K562 (cell line): ENCODE measurements at regions not wholly inside any gene's neighbourhood (a gene's known extent, or its start where the extent isn't known, plus 50 kb on each side); places are given as distances from the start of the nearest gene placed in this dataset.

Experiments
- ARHGAP35 ChIP-seq: fragments of 450-650 bp; IDR thresholded peaks from 2 replicates; pipeline ENCODE4 v1.6.1; 2018; ENCODE audit not compliant: partially characterized antibody
- E2F8 ChIP-seq: fragments of 450-650 bp; IDR thresholded peaks from 2 replicates; pipeline ENCODE4 v1.7.1; 2018; ENCODE audit warnings: mild to moderate bottlenecking, low read depth; ENCODE audit not compliant: partially characterized antibody
- HNRNPLL ChIP-seq: fragments of 200-400 bp; formaldehyde crosslinking; IDR thresholded peaks from 2 replicates; pipeline ENCODE4 v1.6.1; 2017; ENCODE audit warnings: low read length, low read depth, mild to moderate bottlenecking; ENCODE audit not compliant: poor library complexity, severe bottlenecking
- L3MBTL2 ChIP-seq: fragments of 450-650 bp; IDR thresholded peaks from 2 replicates; pipeline ENCODE4 v1.6.1; 2016; ENCODE audit warnings: mild to moderate bottlenecking, moderate library complexity
- MCM3 ChIP-seq: fragments of 450-650 bp; IDR thresholded peaks from 2 replicates; pipeline ENCODE4 v1.6.1; 2016
- MYNN ChIP-seq, 2 experiments: sonication (generic); formaldehyde crosslinking in 1 of 2; IDR thresholded peaks; 2 replicates each; pipeline versions ENCODE4 v1.5.0 to v1.6.1; 2016 to 2020; ENCODE audit warnings: antibody characterized with exemption in 1 of 2, missing genetic modification reagents in 1 of 2
- NFIC ChIP-seq: fragments of 450-650 bp; IDR thresholded peaks from 2 replicates; pipeline ENCODE4 v1.6.1; 2017; ENCODE audit warnings: mild to moderate bottlenecking, inconsistent platforms
- NKRF ChIP-seq: fragments of 450-650 bp; IDR thresholded peaks from 2 replicates; pipeline ENCODE4 v1.6.1; 2016; ENCODE audit warnings: borderline replicate concordance
- PML ChIP-seq: IDR thresholded peaks from 2 replicates; pipeline ENCODE4 v1.6.1; 2012; ENCODE audit warnings: low read length, inconsistent platforms
- STAT5A ChIP-seq: IDR thresholded peaks from 2 replicates; pipeline ENCODE4 v1.6.1; 2012; ENCODE audit warnings: low read length, inconsistent platforms, borderline replicate concordance
- THRAP3 ChIP-seq: fragments of 450-650 bp; IDR thresholded peaks from 2 replicates; pipeline ENCODE4 v1.6.1; 2016; ENCODE audit warnings: mild to moderate bottlenecking, inconsistent platforms, borderline replicate concordance
- ZNF280A ChIP-seq: fragments of 450-650 bp; IDR thresholded peaks from 2 replicates; pipeline ENCODE4 v1.6.1; 2018; ENCODE audit warnings: mild to moderate bottlenecking, low read depth; ENCODE audit not compliant: partially characterized antibody
- ZNF512 ChIP-seq: IDR thresholded peaks from 2 replicates; pipeline ENCODE4 v1.6.1; 2016; ENCODE audit warnings: missing genetic modification characterization, missing compliant biosample characterization
- TF ChIP-seq, protein P1 (sequence below), 3 experiments: fragments of 200-800 bp in 1 of 3; fragments of 250-450 bp in 1 of 3; fragments of 450-650 bp in 1 of 3; sonication (Bioruptor Pico) in 1 of 3; sonication (Bioruptor generic) in 1 of 3; formaldehyde crosslinking in 1 of 3; IDR thresholded peaks; 2 replicates each; pipeline versions ENCODE4 v1.6.1 to v1.8.0; 2016 to 2022; ENCODE audit warnings: mild to moderate bottlenecking in 2 of 3, missing genetic modification characterization in 2 of 3, missing compliant biosample characterization in 1 of 3, moderate library complexity in 1 of 3

DNA sequence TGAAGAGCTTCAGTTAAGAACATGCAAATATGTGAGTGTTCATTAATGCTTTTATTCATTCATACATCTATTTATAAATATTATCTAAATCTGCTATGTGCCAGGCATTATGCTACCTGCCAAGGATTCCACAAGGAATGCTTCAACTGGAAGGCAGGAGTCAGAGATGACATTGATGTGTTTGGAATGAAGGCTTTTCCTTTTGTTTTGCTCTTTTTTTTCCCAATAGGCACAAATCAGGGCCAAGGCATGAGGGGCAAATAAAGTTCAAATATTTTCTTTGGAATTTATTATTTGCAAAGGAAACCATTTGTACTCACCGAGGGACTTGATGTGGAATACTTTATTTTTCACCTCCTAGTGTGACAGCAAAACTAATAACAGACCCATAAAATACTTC lies 530.3 kb downstream of the ARL4A start (continued):
- TF ChIP-seq HNRNPLL (no peak), THRAP3 (no peak), E2F8 (no peak), MCM3 (no peak), ARHGAP35 (no peak), MYNN (IDR thresholded peaks at IDR 0.05) (no peak), MYNN (CRISPR knock-in tag; IDR thresholded peaks at IDR 0.05) (no peak), L3MBTL2 (no peak), NKRF (no peak), NFIC (no peak), ZNF280A (no peak), ZNF512 (tag) (no peak), PML (no peak), STAT5A (no peak)
- TF ChIP-seq, protein P1, sequence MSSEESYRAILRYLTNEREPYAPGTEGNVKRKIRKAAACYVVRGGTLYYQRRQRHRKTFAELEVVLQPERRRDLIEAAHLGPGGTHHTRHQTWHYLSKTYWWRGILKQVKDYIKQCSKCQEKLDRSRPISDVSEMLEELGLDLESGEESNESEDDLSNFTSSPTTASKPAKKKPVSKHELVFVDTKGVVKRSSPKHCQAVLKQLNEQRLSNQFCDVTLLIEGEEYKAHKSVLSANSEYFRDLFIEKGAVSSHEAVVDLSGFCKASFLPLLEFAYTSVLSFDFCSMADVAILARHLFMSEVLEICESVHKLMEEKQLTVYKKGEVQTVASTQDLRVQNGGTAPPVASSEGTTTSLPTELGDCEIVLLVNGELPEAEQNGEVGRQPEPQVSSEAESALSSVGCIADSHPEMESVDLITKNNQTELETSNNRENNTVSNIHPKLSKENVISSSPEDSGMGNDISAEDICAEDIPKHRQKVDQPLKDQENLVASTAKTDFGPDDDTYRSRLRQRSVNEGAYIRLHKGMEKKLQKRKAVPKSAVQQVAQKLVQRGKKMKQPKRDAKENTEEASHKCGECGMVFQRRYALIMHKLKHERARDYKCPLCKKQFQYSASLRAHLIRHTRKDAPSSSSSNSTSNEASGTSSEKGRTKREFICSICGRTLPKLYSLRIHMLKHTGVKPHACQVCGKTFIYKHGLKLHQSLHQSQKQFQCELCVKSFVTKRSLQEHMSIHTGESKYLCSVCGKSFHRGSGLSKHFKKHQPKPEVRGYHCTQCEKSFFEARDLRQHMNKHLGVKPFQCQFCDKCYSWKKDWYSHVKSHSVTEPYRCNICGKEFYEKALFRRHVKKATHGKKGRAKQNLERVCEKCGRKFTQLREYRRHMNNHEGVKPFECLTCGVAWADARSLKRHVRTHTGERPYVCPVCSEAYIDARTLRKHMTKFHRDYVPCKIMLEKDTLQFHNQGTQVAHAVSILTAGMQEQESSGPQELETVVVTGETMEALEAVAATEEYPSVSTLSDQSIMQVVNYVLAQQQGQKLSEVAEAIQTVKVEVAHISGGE (CRISPR knock-in tag; IDR thresholded peaks at IDR 0.05) = no peak
